NCI-H1417 (cell line): ENCODE measurements at regions not wholly inside any gene's neighbourhood (a gene's known extent, or its start where the extent isn't known, plus 50 kb on each side); places are given as distances from the start of the nearest gene placed in this dataset.

Source experiments
- DNase-seq, 3 experiments: peaks; one replicate each; lab custom pipeline; 2025; lab: John Stamatoyannopoulos, UW

- no peak for DNase-seq
Measured at GRCh38 chr3:30331519-30331918, 274.9 kb upstream of the TGFBR2 start.

- peak in 1 of 3 experiments; percentile 25 for DNase-seq
Measured at GRCh38 chr3:30332196-30333021, 274.0 kb upstream of the TGFBR2 start.

DNA sequence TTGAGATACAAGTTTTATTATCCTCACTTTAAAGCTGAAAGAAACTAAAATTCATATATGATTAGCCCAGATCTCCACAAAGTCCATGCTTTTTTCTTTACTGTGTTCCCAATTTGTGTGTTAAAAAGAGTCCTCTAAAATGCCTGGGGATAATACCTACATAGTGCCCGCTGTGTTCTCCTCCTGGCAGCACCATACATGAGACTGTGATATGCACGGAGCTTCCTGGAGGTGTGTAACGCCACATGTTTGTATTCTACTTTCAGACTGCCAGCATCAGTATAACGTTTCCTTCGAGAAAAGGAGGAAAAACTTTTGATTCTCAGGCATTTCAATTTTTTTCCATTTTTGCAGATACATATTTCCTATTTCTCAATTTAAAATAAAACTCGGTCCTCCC lies 273.3 kb upstream of the TGFBR2 start:
- DNase-seq, result no peak

GRCh38 chr3:30333903-30334302 lies 272.5 kb upstream of the TGFBR2 start:
- no peak for DNase-seq

- DNase-seq, result no peak
Measured at GRCh38 chr3:30340500-30340899, 265.9 kb upstream of the TGFBR2 start.

DNA sequence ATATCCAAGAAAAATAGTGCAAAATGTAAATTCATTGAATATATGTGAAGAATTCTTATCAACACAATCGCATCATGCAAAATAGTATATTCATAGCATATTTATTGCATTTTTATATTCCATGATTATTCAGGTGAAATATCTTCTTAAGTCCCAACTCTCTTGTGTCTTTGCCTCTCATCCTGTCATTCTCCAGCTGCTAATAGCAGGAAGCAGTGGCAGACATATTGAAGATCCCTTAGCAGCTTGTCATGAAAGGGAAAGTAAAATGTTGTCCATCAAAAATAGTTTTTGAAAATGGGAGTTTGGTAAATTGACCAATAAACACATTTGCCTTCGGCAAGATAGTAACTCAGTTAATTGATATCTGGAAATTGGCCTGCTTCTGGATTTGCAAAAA lies 265.3 kb upstream of the TGFBR2 start:
- no peak for DNase-seq

GRCh38 chr3:30341851-30342250 lies 264.6 kb upstream of the TGFBR2 start:
- no peak for DNase-seq

- no peak for DNase-seq
Measured at GRCh38 chr3:30342318-30343060, 263.9 kb upstream of the TGFBR2 start.

DNA sequence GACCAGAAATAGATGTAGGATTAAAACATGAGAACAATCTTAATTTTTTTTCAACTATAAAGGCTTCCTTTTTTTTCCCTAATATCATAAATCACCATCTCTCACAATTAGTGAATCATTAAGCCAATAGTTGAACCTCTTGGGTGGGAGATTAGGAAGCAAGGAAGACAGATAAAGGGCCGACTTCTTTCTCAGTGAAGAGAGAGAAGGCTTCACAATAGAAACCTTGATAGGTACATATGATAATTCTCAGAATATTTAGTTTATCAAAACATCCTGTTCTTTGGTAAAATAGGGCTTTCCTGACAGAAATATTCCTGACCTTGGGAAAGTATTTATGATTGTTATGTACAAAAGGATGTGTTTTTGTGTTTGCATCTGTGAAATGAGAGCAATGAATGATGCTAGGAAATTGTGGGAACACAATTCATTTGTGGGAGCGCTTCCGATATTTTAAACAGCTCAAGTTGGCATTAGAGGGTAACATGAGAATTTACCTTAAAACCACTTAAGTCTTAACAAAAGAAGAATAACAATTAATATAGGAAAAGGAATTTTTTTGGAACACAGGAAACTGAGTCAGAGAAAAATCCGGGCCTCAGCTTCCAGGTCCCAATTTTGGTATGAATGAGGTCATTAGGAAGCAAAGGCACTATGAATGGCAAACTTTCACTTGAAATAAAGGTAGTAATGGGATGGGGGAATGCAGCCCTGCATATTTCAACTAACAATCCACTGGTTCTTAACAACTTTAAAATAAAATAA lies 263.2 kb upstream of the TGFBR2 start:
- DNase-seq, result no peak

DNA sequence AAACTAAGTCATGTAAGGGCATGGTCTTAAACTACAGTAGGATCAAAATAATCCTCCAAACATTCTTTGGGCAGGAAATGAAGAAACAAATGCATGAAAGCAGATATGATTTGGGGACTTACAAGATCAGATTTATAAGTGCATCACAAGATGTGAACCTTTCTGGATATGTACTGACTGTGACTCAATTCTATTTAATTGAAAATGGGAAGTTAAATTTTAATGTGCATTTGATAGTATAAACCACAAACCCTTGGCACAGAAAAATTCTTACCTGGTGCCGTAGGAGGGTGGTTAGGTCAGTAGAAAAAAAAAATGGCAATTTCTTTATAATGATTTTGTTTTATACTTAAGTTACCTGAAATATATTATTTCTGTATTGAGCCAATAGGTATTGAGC lies 262.5 kb upstream of the TGFBR2 start:
- DNase-seq, result no peak

GRCh38 chr3:30344288-30344687 lies 262.1 kb upstream of the TGFBR2 start:
- peak in 2 of 3 experiments; percentile 63 for DNase-seq

DNA sequence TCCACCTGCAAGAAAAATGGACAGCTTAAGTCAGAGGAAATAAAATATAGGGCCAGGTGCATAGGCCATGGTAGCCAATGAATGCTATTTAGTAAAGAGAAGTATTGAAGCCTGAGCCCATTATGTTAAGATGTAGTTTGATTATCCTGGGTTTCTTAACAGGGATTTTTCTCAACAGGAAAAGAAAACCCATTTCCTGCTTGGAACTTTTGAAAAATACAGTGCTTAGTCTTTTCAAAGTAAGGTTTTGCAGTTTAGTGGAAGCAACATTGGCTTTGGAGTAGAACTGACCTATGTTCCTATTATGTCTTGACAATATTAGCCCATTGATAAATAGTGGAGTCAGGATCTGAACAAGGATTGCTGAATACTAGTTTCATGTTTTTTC lies 259.5 kb upstream of the TGFBR2 start:
- no peak for DNase-seq

- peak in 1 of 3 experiments; percentile 3 for DNase-seq
Measured at GRCh38 chr3:30347679-30348216, 258.7 kb upstream of the TGFBR2 start.

DNA sequence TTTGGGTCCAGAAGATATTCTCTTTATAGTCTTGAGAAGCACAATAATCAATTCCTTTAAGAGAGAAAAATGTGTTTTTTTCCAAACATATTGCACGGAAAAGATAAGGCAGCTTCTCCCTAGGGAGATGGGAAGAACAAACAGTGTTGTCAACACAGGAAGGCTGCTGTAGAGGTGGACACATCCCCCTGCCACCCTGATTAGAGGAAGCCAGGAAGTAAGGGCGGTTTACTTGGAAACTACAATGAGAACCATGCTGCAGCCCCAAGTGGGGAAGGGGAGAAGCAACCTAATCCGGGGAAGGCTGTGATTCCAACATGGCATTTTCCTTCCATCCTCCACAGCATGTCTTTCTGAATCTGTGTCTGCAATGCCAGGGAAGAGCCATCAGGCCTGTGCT lies 256.9 kb upstream of the TGFBR2 start:
- no peak for DNase-seq

DNA sequence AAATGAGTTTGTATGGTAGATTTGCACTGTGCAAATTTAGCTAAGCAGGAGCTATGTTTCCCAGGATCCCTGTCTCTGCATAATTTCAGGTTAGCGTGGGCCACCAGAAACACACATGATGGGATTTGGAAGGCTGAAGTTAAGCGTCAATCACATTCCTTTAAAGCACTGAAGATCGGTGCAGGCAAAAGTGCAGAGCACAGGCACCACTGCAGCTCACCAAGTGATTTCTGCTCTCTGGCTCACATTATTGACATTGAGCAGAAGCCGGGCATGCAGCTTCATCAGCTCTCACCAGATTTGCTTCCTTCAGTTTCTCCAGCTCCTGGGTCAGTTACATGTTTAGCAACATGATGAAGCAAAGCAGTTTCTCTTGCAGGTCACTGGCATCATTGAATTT lies 256.4 kb upstream of the TGFBR2 start:
- no peak for DNase-seq

DNA sequence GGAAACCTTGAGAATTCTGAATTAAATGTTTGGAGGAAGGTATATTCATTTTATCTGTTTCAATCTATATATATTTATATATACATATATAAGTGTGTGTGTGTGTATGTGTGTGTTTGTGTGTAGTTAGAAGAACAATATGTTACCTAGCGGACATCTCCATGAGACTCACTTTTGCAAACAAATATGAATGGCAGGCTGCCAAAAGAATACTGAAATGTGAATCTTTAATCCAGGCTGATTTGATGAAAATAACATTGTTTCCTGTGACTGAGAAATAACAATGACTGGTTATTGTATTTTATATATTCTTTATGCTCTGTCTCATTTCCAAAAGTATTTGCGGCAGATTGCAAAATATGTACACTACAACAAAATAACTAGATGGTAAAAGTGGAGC lies 255.5 kb upstream of the TGFBR2 start:
- no peak for DNase-seq

DNA sequence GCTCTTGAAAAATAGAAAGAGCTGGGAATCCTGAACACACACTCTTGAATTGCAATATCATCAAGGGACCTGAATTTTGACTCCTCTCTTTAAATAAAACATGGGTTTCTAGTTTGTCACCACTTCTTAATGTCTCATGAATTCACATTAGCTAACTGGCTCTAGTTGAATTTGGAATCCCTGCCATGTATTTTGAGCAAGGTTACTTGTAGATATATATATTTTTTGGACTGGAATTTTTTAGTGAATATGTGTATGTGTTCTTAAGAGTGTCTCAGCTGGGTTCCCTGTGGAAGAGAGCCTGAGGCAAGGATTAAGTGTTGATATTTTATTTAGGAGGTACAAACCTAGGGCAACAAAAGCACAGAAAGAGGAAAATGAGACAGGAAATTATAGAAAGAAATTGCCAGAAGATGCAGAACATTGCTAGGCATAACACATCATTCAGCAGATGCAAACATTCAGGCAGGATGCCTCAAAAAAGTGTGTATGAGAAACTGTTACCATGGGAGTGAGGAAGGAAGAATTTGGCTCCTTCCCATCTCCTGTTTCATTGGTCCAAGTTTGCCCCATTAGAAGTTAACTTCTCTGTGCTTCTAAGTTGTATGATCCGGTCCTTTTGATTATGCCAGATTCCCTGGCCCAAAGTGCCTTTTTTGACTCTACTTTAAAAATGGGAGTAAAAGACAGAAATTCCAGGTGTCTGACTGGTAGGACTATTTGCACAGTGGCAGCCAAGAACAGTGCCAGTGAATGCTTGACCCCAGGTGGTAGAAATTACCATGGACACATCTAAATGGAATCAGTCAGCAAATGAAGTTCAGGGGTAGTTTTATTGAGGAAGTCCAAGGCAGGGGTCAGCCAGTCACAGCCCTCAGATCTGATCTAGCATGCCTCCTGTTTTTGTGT lies 253.7 kb upstream of the TGFBR2 start:
- peak in 1 of 3 experiments; percentile 4 for DNase-seq

- DNase-seq, result no peak
Measured at GRCh38 chr3:30353711-30354467, 252.5 kb upstream of the TGFBR2 start.

DNA sequence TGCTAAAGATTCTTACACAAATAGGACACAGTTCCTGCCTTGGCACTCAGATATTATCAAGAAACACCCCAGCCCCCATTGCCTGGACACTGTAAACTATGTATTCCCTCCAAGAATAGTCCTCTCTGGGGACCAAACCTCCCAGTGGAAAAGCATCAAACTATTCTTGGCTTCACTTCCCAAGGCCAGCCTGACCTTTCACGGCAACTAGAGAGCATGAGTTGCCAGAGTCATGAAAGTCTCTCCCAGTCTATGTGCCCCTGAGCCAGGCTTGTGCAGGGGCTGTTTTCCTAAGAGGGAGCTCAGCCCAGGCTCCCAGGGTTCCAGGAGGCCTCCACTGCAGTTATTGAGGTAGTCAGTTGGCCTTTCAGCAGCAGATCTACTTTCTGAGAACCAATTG lies 251.9 kb upstream of the TGFBR2 start:
- no peak for DNase-seq

DNA sequence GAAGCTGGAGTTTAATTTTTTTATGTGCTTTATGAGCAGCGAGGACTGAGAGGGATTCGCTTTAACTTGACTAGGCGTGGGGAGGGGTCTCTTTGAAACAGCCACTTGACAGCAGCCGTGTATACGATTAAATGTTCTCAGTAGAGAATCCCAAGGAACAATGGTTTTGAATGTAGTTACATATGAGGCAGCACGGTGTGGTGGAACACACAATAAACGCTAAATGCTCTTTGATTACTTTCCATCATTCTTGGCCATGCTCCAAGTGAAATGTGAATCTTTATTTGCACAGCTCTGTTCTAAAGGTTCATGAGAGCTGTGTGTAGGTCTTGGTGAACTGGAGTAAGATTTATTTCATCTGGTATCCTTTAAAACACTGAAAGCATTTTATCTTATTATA lies 251.4 kb upstream of the TGFBR2 start:
- peak; percentile 47 to 94 (median 88) for DNase-seq

DNA sequence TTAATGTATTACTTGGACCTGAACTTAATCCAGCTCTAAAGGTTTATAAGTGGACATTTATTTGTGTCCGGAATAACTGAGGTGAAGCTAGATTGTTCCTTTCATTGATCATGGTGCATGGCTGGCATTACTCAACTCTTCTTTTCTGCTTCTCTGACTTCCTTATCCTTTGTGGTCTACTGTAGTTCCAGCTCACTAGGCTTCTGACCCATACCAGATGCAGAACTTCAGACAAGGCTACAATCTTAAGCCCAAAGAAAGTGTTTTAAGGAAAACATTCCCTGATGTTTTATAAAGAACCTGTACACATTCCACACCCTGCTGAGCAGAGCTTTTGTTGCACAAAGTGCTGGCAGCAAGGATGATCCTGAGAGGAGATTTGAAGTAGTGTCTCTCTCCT lies 250.8 kb upstream of the TGFBR2 start:
- peak in 1 of 3 experiments; percentile 39 for DNase-seq
